HEK293T (cell line): ENCODE measurements at regions not wholly inside any gene's neighbourhood (a gene's known extent, or its start where the extent isn't known, plus 50 kb on each side); places are given as distances from the start of the nearest gene placed in this dataset.

Experiments used
- ARNT ChIP-seq: fragments of 450-650 bp; IDR thresholded peaks from 2 replicates; pipeline ENCODE4 v1.6.1; 2017; ENCODE audit warnings: mild to moderate bottlenecking
- FOXM1 ChIP-seq: fragments of 450-650 bp; IDR thresholded peaks from 2 replicates; pipeline ENCODE4 v1.6.1; 2017; ENCODE audit warnings: mild to moderate bottlenecking, borderline replicate concordance
- L3MBTL2 ChIP-seq: fragments of 450-650 bp; conservative IDR thresholded peaks from 2 replicates; pipeline ENCODE4 v1.6.1; 2016; ENCODE audit warnings: mild to moderate bottlenecking
- LEF1 ChIP-seq: fragments of 450-650 bp; IDR thresholded peaks from 2 replicates; pipeline ENCODE4 v1.6.1; 2017; ENCODE audit warnings: mild to moderate bottlenecking, borderline replicate concordance
- SP1 ChIP-seq: fragments of 450-650 bp; IDR thresholded peaks from 2 replicates; pipeline ENCODE4 v1.6.1; 2017
- SUZ12 ChIP-seq: fragments of 450-650 bp; IDR thresholded peaks from 2 replicates; pipeline ENCODE4 v1.6.1; 2016; ENCODE audit warnings: mild to moderate bottlenecking

GRCh38 chr4:155122382-155122781 is 86.1 kb upstream of the NPY2R start:
- no peak for TF ChIP-seq ARNT
- no peak for TF ChIP-seq L3MBTL2
- TF ChIP-seq SUZ12 = no peak
- TF ChIP-seq SP1 = no peak
- TF ChIP-seq LEF1 = no peak
- TF ChIP-seq FOXM1 = no peak
